ENCODE measurements at regions not wholly inside any gene's neighbourhood (a gene's known extent, or its start where the extent isn't known, plus 50 kb on each side); places are given as distances from the start of the nearest gene placed in this dataset.
"Not testable (repeated sequence)": the region's sequence is repeated elsewhere in the genome, so short reads cannot be mapped to it uniquely, and the experiment has no call there.

DNA sequence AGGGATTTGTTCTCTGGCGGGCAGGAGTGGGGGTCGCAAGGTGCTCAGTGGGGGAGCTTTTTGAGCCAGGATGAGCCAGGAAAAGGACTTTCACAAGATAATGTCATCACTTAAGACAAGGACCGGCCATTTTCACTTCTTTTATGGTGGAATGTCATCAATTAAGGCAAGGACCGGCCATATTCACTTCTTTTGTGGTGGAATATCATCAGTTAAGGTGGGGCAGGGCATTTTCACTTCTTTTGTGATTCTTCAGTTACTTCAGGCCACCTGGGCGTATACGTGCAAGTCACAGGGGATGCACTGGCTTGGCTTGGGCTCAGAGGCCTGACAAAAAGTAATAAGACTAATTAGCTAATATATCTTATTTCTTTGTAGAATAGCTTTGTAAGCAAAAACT is 252.1 kb upstream of the TYRP1 start:
- not testable (repeated sequence) for TF ChIP-seq EZH2phosphoT487 (IDR thresholded peaks at IDR 0.05; ENCODE audit: insufficient read depth, low read depth); EZH2 (IDR thresholded peaks at IDR 0.05; ENCODE audit: insufficient read depth, poor library complexity, severe bottlenecking)

Measured in GM23248 (cell line).